Right cardiac atrium (tissue), 5 donors: ENCODE measurements at regions not wholly inside any gene's neighbourhood (a gene's known extent, or its start where the extent isn't known, plus 50 kb on each side); places are given as distances from the start of the nearest gene placed in this dataset.
"Not testable (repeated sequence)": the region's sequence is repeated elsewhere in the genome, so short reads cannot be mapped to it uniquely, and the experiment has no call there.

Source experiments
- ATAC-seq, 2 donors: fragments of 200-7000 bp; cut with Tn5 transposase; one replicate each; pipeline versions ENCODE4 v1.8.0 to v1.9.1; 2020; ENCODE audit warnings: moderate library complexity in 2 of 2, mild to moderate bottlenecking in 1 of 2
- DNase-seq, 3 donors: peaks; one replicate each; pipeline ENCODE4 v3.0.0-alpha.2; 2020
- H3K27ac ChIP-seq: one replicate; pipeline ENCODE4 v1.5.1; 2013; ENCODE audit warnings: mild to moderate bottlenecking, low read length, control low read depth, moderate library complexity
- H3K27me3 ChIP-seq: one replicate; pipeline ENCODE4 v1.6.1; 2013; ENCODE audit not compliant: control insufficient read depth, insufficient read depth
- H3K4me1 ChIP-seq: one replicate; pipeline ENCODE4 v1.6.1; 2013; ENCODE audit warnings: low read length; ENCODE audit not compliant: control insufficient read depth, insufficient read depth
- H3K4me3 ChIP-seq: one replicate; pipeline ENCODE4 v1.5.1; 2013; ENCODE audit warnings: low read length, control low read depth
- H3K9me3 ChIP-seq: one replicate; pipeline ENCODE4 v1.6.1; 2013; ENCODE audit warnings: low read length; ENCODE audit not compliant: control insufficient read depth
- WGBS: extraction: QIAGEN DNeasy Blood & Tissue Kit; methylation state at CpG from one replicate; pipeline ENCODE4 v1.1.7; 2013; 5-methylcytosine and 5-hydroxymethylcytosine counted together
- intact Hi-C, 4 donors: fragments of 100-400 bp; cut with DNase I; formaldehyde crosslinking; loops; one replicate each; pipeline versions ENCODE4 v1.11.0 to v1.14.0; 2022 to 2023
- donor health status: healthy with polysubstance abuse.
- donor health status: DM: no; HTN: yes; CAD: no.
- donor health status: DM: no; HTN: no; CAD: no.
- donor health status: DM: no; HTN: yes; CAD: no; lungs with severe emphysema.
- donor health status: DM: yes; HTN: yes; CAD: no.

DNA sequence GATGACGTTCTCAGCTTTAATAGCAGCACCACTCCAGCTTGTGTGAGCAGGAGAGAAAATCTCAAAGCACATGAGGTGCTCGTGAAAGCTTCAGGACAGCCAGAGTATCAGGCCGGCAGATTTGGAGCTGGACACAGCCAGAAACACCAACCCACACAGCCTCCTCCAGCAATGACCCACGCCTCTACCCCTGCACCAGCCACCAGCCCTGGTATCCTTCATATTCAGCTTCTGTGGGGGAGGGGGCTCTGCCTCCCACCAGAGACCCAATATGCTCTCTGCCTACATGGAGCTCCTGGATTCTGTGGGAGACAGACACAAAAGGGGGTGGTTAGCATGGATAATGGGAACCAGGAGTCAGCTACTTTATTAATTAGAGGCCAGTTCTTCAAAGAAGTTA lies 133.6 kb upstream of the FMN2 start:
- Histone ChIP-seq H3K27me3 (no peaks in the 10 kb centered on the region), H3K9me3 (no peaks in the 10 kb centered on the region), H3K4me1 (no peaks in the 10 kb centered on the region), H3K4me3 (no peak overlapping the region), H3K27ac (no peak overlapping the region)
- intact Hi-C loops = no loop called here
- 41% methylated on average over 4 of the region's 4 CpGs for WGBS
- no peak for ATAC-seq
- no peak for DNase-seq

DNA sequence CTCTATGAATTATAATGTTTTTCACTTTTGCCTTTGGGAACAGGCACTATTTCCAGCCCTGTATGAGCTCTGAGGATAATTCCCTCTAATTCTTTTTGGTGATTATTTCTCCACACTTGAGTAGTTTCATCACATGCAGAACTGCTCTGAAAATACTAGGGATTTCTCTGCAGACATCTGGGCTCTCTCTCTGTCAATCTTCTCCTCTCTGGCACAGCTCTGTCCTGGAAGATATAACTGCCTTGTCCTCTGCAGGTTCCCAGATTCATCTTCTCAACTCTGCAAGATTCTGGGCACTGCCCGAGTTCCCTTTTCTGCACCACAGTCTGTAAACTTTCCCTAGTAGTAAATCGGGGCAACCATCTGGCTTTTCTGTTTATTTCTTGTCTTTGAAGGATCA lies 131.3 kb upstream of the FMN2 start:
- no peak overlapping the region for H3K4me3 ChIP-seq
- ATAC-seq (no peak), DNase-seq (no peak)
- H3K27me3 ChIP-seq = no peaks in the 10 kb centered on the region
- intact Hi-C loops = no loop called here
- no peaks in the 10 kb centered on the region for H3K9me3 ChIP-seq
- H3K4me1 ChIP-seq = no peaks in the 10 kb centered on the region
- H3K27ac ChIP-seq = no peak overlapping the region
- WGBS = 75% methylated on average over 2 of the region's 2 CpGs

DNA sequence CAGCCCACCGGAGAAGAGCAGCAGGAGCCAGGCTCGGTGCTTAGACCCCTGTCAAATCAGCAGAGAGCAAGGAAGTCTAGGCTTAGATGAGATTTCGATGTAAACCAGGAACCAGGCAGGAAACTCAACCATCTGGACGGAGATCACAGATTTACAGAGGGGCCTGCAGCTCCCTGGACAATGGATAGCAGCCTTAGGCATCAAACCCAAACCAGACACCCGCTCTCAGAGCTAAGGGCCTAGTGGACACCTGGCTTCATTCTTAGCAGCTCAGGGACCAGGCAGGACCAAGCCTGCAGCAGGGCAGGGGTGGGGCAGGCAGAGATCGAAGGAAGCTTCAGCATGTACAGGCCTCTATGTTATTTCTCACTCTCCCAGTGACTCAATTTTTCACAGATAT lies 127.8 kb upstream of the FMN2 start:
- Histone ChIP-seq H3K4me1 (no peaks in the 10 kb centered on the region), H3K27ac (no peak overlapping the region), H3K4me3 (no peak overlapping the region), H3K9me3 (no peaks in the 10 kb centered on the region), H3K27me3 (no peaks in the 10 kb centered on the region)
- 61% methylated on average over 6 of the region's 6 CpGs for WGBS
- DNase-seq (no peak), ATAC-seq (no peak)
- intact Hi-C loops = no loop called here

GRCh38 chr1:239976130-239976968 lies 115.3 kb upstream of the FMN2 start:
- intact Hi-C loops = no loop called here
- Histone ChIP-seq H3K4me1 (no peaks in the 10 kb centered on the region), H3K4me3 (no peak overlapping the region), H3K27ac (no peak overlapping the region), H3K27me3 (no peaks in the 10 kb centered on the region), H3K9me3 (no peaks in the 10 kb centered on the region)
- no peak for ATAC-seq
- DNase-seq = peak in 1 of 3 donors; percentile 68
- WGBS = 28% methylated on average over 5 of the region's 5 CpGs

- DNase-seq (no peak), ATAC-seq (no peak)
- Histone ChIP-seq H3K4me3 (no peak overlapping the region), H3K9me3 (no peaks in the 10 kb centered on the region), H3K4me1 (no peaks in the 10 kb centered on the region), H3K27ac (no peak overlapping the region), H3K27me3 (no peaks in the 10 kb centered on the region)
- intact Hi-C loops = no loop called here
- 84% methylated on average over 6 of the region's 6 CpGs for WGBS
Measured at GRCh38 chr1:239977416-239977815, 114.3 kb upstream of the FMN2 start.

GRCh38 chr1:239979456-239979855 lies 112.2 kb upstream of the FMN2 start:
- H3K4me1 ChIP-seq = no peaks in the 10 kb centered on the region
- intact Hi-C loops = no loop called here
- H3K27ac ChIP-seq = no peak overlapping the region
- ATAC-seq (no peak), DNase-seq (no peak)
- H3K27me3 ChIP-seq = no peaks in the 10 kb centered on the region
- no peak overlapping the region for H3K4me3 ChIP-seq
- H3K9me3 ChIP-seq = no peaks in the 10 kb centered on the region
- 76% methylated on average over 4 of the region's 4 CpGs for WGBS

- no peak for ATAC-seq
- Histone ChIP-seq H3K4me1 (no peaks in the 10 kb centered on the region), H3K27ac (no peak overlapping the region), H3K4me3 (no peak overlapping the region), H3K27me3 (no peaks in the 10 kb centered on the region), H3K9me3 (no peaks in the 10 kb centered on the region)
- 67% methylated on average over 2 of the region's 2 CpGs for WGBS
- intact Hi-C loops = no loop called here
- no peak for DNase-seq
Measured at GRCh38 chr1:239982762-239983161, 108.9 kb upstream of the FMN2 start.

DNA sequence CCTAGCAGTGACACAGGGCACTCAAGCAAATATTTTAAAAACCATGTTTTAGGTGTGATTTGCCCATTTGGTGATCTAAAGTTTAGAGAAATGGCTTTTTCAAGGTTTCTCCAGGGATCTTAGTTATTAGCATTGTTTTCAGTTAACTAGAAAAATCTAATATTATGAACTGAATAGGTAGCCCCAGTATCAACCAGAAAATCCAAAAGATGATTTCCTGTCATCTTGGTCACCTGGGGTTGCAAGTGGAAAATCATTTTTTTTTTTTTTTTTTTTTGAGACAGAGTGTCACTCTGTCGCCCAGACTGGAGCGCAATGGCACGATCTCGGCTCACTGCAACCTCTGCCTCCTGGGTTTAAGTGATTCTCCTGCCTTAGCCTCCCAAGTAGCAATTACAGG lies 106.6 kb upstream of the FMN2 start:
- ATAC-seq (no peak), DNase-seq (no peak)
- no peaks in the 10 kb centered on the region for H3K9me3 ChIP-seq
- no peaks in the 10 kb centered on the region for H3K27me3 ChIP-seq
- intact Hi-C loops = no loop called here
- no peaks in the 10 kb centered on the region for H3K4me1 ChIP-seq
- no peak overlapping the region for H3K4me3 ChIP-seq
- H3K27ac ChIP-seq = no peak overlapping the region
- WGBS = 90% methylated on average over 4 of the region's 4 CpGs

GRCh38 chr1:239987103-239987745 lies 104.5 kb upstream of the FMN2 start:
- no peaks in the 10 kb centered on the region for H3K27me3 ChIP-seq
- H3K4me3 ChIP-seq = no peak overlapping the region
- DNase-seq (peak in 2 of 3 donors; percentile 31 to 70), ATAC-seq (no peak)
- intact Hi-C loops = no loop called here
- no peaks in the 10 kb centered on the region for H3K9me3 ChIP-seq
- no peaks in the 10 kb centered on the region for H3K4me1 ChIP-seq
- WGBS = 7% methylated on average over 2 of the region's 2 CpGs
- H3K27ac ChIP-seq = no peak overlapping the region

- WGBS = 89% methylated on average over 2 of the region's 2 CpGs
- Histone ChIP-seq H3K9me3 (no peaks in the 10 kb centered on the region), H3K27ac (no peak overlapping the region), H3K4me1 (no peaks in the 10 kb centered on the region), H3K27me3 (no peaks in the 10 kb centered on the region), H3K4me3 (no peak overlapping the region)
- intact Hi-C loops = no loop called here
- ATAC-seq (no peak), DNase-seq (no peak)
Measured at GRCh38 chr1:239989990-239990389, 101.7 kb upstream of the FMN2 start.

DNA sequence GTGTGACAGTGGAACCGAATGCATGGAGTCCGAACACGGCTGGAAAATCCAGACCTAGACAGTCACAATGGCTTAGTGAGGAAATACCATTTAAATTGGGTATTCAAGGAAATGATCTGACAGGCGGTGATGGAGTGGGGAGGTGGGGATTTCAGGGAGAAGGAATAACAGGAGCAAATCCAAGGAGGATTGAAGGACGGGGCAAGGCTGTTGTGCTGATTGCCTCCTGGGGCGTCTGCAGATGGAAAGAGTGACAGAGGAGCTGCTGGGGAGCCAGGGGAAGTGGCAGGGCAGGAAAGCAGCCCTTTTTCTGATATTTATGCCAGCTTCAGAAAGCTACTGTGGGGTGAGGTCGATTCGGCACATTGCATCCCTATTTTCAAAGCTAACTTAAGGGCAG lies 99.1 kb upstream of the FMN2 start:
- H3K27ac ChIP-seq, H3K27me3 ChIP-seq, intact Hi-C loops, H3K9me3 ChIP-seq, H3K4me1 ChIP-seq, DNase-seq, H3K4me3 ChIP-seq, ATAC-seq: not testable (repeated sequence)
- 41% methylated on average over 7 of the region's 8 CpGs for whole genome bisulfite sequencing
